HEK293 (cell line): ENCODE measurements at regions not wholly inside any gene's neighbourhood (a gene's known extent, or its start where the extent isn't known, plus 50 kb on each side); places are given as distances from the start of the nearest gene placed in this dataset.
"Not testable (repeated sequence)": the region's sequence is repeated elsewhere in the genome, so short reads cannot be mapped to it uniquely, and the experiment has no call there.

ENCODE experiments used
- CTCF ChIA-PET: fragments of 350-600 bp; formaldehyde crosslinking; extraction: SDS; loops from one replicate; lab custom pipeline; 2021; ENCODE audit warnings: antibody characterized with exemption; lab: Yijun Ruan, JAX
- POLR2A ChIA-PET: fragments of 300-600 bp; formaldehyde crosslinking; extraction: SDS; loops from one replicate; lab custom pipeline; 2020; ENCODE audit warnings: antibody characterized with exemption, inconsistent platforms; lab: Yijun Ruan, JAX
- H3K27ac ChIP-seq: fragments of 200-500 bp; sonication (Bioruptor generic); 2 replicates; pipeline ENCODE4 v1.5.1; 2014; ENCODE audit warnings: low read depth, low read length, control low read depth, inconsistent platforms; ENCODE audit errors: extremely low read depth
- H3K36me3 ChIP-seq, 2 experiments: fragments of 200-500 bp in 1 of 2; sonication (Bioruptor generic) in 1 of 2; 1 replicate in 1 of 2; 2 replicates in 1 of 2; pipeline ENCODE4 v1.5.1; 2014 to 2017; ENCODE audit warnings: inconsistent platforms in 2 of 2, low read length in 2 of 2; ENCODE audit not compliant: control insufficient read depth in 2 of 2, insufficient read depth in 1 of 2
- H3K4me1 ChIP-seq: fragments of 200-500 bp; sonication (Bioruptor generic); 2 replicates; pipeline ENCODE4 v1.5.1; 2014; ENCODE audit warnings: mild to moderate bottlenecking, low read length, inconsistent platforms; ENCODE audit not compliant: control insufficient read depth, insufficient read depth
- H3K4me3 ChIP-seq: 2 replicates; pipeline ENCODE4 v1.5.1; 2011; ENCODE audit warnings: low read depth, mild to moderate bottlenecking, control low read depth, low read length, moderate library complexity
- H3K9me3 ChIP-seq: fragments of 200-500 bp; sonication (Bioruptor generic); 2 replicates; pipeline ENCODE4 v1.5.1; 2014; ENCODE audit warnings: low read depth, low read length, inconsistent platforms; ENCODE audit not compliant: control insufficient read depth, insufficient read depth
- HOXC10 ChIP-seq: sonication (generic); formaldehyde crosslinking; IDR thresholded peaks from 2 replicates; pipeline ENCODE4 v1.8.1; 2023; ENCODE audit warnings: mild to moderate bottlenecking, missing genetic modification reagents
- SETDB1 ChIP-seq: IDR thresholded peaks from one replicate; pipeline ENCODE4 v1.6.1; 2017; ENCODE audit warnings: mild to moderate bottlenecking, low read length, moderate library complexity, mixed read lengths; ENCODE audit not compliant: insufficient read length
- TRIM28 ChIP-seq: IDR thresholded peaks from 2 replicates; pipeline ENCODE4 v1.6.1; 2011; ENCODE audit warnings: low read length, control low read depth, borderline replicate concordance
- ZBTB17 ChIP-seq: fragments of 450-650 bp; formaldehyde crosslinking; IDR thresholded peaks from 2 replicates; pipeline ENCODE4 v1.5.1; 2016; ENCODE audit warnings: missing biosample characterization, missing genetic modification characterization
- ZIC2 ChIP-seq: fragments of 450-650 bp; formaldehyde crosslinking; IDR thresholded peaks from 2 replicates; pipeline ENCODE4 v1.5.1; 2016; ENCODE audit warnings: missing biosample characterization, missing genetic modification characterization
- ZNF10 ChIP-seq: fragments of 450-650 bp; formaldehyde crosslinking; IDR thresholded peaks from 2 replicates; pipeline ENCODE4 v1.5.1; 2017; ENCODE audit warnings: missing biosample characterization, missing genetic modification characterization
- ZNF112 ChIP-seq: fragments of 450-650 bp; formaldehyde crosslinking; IDR thresholded peaks from 2 replicates; pipeline ENCODE4 v1.5.0; 2017; ENCODE audit warnings: missing biosample characterization, missing genetic modification characterization
- ZNF214 ChIP-seq: fragments of 450-650 bp; formaldehyde crosslinking; IDR thresholded peaks from 2 replicates; pipeline ENCODE4 v1.5.1; 2017; ENCODE audit warnings: missing biosample characterization, mild to moderate bottlenecking, missing genetic modification characterization, borderline replicate concordance
- ZNF24 ChIP-seq: fragments of 450-650 bp; formaldehyde crosslinking; IDR thresholded peaks from 2 replicates; pipeline ENCODE4 v1.5.1; 2016; ENCODE audit warnings: missing biosample characterization, missing genetic modification characterization
- ZNF248 ChIP-seq: fragments of 450-650 bp; formaldehyde crosslinking; IDR thresholded peaks from 2 replicates; pipeline ENCODE4 v1.5.1; 2017; ENCODE audit warnings: missing biosample characterization, missing genetic modification characterization
- ZNF529 ChIP-seq: fragments of 450-650 bp; formaldehyde crosslinking; IDR thresholded peaks from 2 replicates; pipeline ENCODE4 v1.5.1; 2017; ENCODE audit warnings: missing genetic modification characterization, missing biosample characterization; ENCODE audit not compliant: insufficient replicate concordance
- ZNF621 ChIP-seq: fragments of 450-650 bp; formaldehyde crosslinking; IDR thresholded peaks from 2 replicates; pipeline ENCODE4 v1.5.1; 2017; ENCODE audit warnings: missing biosample characterization, missing genetic modification characterization
- ZNF626 ChIP-seq: fragments of 450-650 bp; sonication (Bioruptor Pico); formaldehyde crosslinking; IDR thresholded peaks from 2 replicates; pipeline ENCODE4 v1.5.1; 2018; ENCODE audit warnings: missing biosample characterization, missing genetic modification characterization, inconsistent platforms
- ZNF660 ChIP-seq: fragments of 450-650 bp; IDR thresholded peaks from 2 replicates; pipeline ENCODE4 v1.5.1; 2018; ENCODE audit warnings: missing biosample characterization, mild to moderate bottlenecking, missing genetic modification characterization
- ZNF677 ChIP-seq: fragments of 450-650 bp; IDR thresholded peaks from 2 replicates; pipeline ENCODE4 v1.5.0; 2018; ENCODE audit warnings: missing biosample characterization, mild to moderate bottlenecking, missing genetic modification characterization, moderate library complexity
- ZNF768 ChIP-seq: fragments of 450-650 bp; formaldehyde crosslinking; IDR thresholded peaks from 2 replicates; pipeline ENCODE4 v1.5.1; 2018; ENCODE audit warnings: missing biosample characterization, mild to moderate bottlenecking, missing genetic modification characterization
- ZNF792 ChIP-seq: fragments of 450-650 bp; formaldehyde crosslinking; IDR thresholded peaks from 2 replicates; pipeline ENCODE4 v1.5.1; 2016; ENCODE audit warnings: missing biosample characterization, missing genetic modification characterization
- TF ChIP-seq, protein P1 (sequence below): fragments of 450-650 bp; formaldehyde crosslinking; IDR thresholded peaks from 2 replicates; pipeline ENCODE4 v1.5.1; 2016; ENCODE audit warnings: missing biosample characterization, missing genetic modification characterization

DNA sequence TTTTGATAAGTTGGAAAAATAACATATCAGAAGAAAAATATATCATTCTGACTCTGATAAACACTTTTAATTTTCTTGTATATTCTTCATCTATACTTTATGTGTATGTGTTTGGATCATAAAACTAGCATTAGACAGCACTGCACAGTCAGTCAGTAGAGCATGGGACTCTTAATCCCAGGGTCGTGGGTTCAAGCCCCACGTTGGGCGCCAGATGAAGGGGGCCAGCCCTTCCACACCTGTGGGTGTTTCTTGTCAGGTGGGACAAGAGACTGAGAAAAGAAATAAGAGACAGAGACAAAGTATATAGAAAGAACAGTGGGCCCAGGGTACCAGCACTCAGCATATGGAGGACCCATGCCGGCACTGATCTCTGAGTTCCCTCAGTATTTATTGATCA lies 546.0 kb upstream of the NR2F2 start:
- no peaks in the 10 kb centered on the region for H3K9me3 ChIP-seq
- no peak overlapping the region for H3K4me3 ChIP-seq
- TF ChIP-seq TRIM28 (peak; percentile 44; the same call in 1 of the 2 replicates), SETDB1 (peak; percentile 87), ZNF626 (0 out of 2 replicates have a peak, but pooled peaks have one; percentile 31), ZNF677 (tag by site-specific recombination) (no peak)
- TF ChIP-seq, protein P1, sequence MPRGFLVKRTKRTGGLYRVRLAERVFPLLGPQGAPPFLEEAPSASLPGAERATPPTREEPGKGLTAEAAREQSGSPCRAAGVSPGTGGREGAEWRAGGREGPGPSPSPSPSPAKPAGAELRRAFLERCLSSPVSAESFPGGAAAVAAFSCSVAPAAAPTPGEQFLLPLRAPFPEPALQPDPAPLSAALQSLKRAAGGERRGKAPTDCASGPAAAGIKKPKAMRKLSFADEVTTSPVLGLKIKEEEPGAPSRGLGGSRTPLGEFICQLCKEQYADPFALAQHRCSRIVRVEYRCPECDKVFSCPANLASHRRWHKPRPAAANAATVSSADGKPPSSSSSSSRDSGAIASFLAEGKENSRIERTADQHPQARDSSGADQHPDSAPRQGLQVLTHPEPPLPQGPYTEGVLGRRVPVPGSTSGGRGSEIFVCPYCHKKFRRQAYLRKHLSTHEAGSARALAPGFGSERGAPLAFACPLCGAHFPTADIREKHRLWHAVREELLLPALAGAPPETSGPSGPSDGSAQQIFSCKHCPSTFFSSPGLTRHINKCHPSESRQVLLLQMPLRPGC (tag by site-specific recombination) = no peak
- H3K27ac ChIP-seq = no peak overlapping the region
- CTCF ChIA-PET = interaction anchor here (0.7 kb wide), 1 partner anchor 1448 kb away, joined by 3 read pairs; no protein-coding TSS in a partner anchor
- H3K36me3 ChIP-seq = no peaks in the 10 kb centered on the region
- POLR2A ChIA-PET = no interaction called here
- H3K4me1 ChIP-seq = no peaks in the 10 kb centered on the region

DNA sequence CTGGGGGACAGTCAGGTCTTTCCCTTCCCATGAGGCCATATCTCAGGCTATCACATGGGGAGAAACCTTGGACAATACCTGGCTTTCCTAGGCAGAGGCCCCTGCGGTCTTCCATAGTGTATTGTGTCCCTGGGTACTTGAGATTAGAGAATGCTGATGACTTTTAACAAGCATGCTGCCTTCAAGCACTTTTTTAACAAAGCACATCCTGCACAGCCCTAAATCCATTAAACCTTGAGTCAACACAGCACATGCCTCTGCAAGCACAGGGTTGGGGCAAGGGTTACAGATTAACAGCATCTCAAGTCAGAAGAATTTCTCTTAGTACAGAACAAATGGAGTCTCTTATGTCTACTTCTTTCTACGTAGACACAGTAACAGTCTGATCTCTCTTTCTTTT lies 545.2 kb upstream of the NR2F2 start:
- H3K27ac ChIP-seq, POLR2A ChIA-PET, H3K4me1 ChIP-seq, H3K36me3 ChIP-seq, CTCF ChIA-PET, H3K4me3 ChIP-seq, H3K9me3 ChIP-seq: not testable (repeated sequence)

DNA sequence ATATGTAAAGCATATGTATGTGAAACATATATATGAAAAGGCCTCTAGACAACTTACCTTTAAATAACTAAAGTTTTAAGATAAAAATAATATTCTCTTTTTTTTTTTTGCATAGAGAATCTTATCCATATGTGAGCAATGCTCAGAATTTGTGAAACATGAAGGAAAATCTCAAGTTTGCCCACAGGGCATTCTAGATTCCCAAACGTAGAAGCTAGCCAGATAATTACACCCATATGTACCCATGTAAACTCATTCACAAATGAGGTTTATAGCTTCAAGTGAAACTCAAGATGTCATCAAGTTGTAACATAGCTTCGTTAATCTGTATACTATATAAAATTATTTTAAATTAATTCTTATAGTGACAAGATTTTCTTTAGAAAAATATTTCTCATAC lies 537.3 kb upstream of the NR2F2 start:
- H3K36me3 ChIP-seq = no peaks in the 10 kb centered on the region
- H3K27ac ChIP-seq = no peak overlapping the region
- H3K9me3 ChIP-seq = no peaks in the 10 kb centered on the region
- TF ChIP-seq ZNF621 (no peak), HOXC10 (CRISPR knock-in tag) (no peak), ZBTB17 (tag by site-specific recombination) (no peak), ZNF112 (tag by site-specific recombination) (no peak), ZNF768 (tag by site-specific recombination) (no peak)
- TF ChIP-seq, all 188 proteins: peak for 0
- CTCF ChIA-PET = interaction anchor here (0.7 kb wide), 2 partner anchors 16 to 546 kb away, joined by 3 read pairs; no protein-coding TSS in a partner anchor
- no peak overlapping the region for H3K4me3 ChIP-seq
- H3K4me1 ChIP-seq = no peaks in the 10 kb centered on the region
- POLR2A ChIA-PET = no interaction called here

DNA sequence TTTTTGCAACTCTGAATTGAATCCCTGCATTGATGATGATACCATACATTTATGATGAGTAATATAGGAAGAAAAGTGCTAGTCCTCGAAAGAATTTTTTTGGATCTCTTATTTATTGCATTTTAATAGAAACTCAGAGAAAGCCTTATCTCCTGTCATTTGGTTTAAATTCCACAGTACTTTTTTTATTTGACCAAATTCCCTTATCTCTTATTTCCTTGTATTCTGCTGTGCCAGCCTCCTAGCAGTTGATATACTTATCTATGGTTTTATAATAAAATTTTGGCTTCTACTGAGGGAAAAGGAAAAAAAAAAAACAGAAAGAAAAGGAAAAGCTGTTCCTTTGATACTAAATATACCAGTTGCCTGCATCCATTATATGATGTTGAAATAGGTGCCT lies 535.1 kb upstream of the NR2F2 start:
- no peak overlapping the region for H3K27ac ChIP-seq
- ChIA-PET CTCF (interaction anchor here (0.6 to 0.7 kb wide), 2 partner anchors 137 to 532 kb away, joined by 5 to 11 read pairs; no protein-coding TSS in a partner anchor), POLR2A (no interaction called here)
- 0 out of 2 replicates have a peak, but pooled peaks cover 2% of the 10 kb centered on the region for H3K4me1 ChIP-seq
- no peaks in the 10 kb centered on the region for H3K36me3 ChIP-seq
- H3K9me3 ChIP-seq = no peaks in the 10 kb centered on the region
- H3K4me3 ChIP-seq = no peak overlapping the region
- TF ChIP-seq ZNF10 (tag by site-specific recombination) (no peak), ZNF792 (tag by site-specific recombination) (no peak), ZIC2 (tag by site-specific recombination) (no peak), ZNF248 (tag by site-specific recombination) (no peak), ZNF529 (no peak), ZNF24 (tag by site-specific recombination) (no peak), ZNF660 (tag by site-specific recombination) (no peak), ZNF214 (tag by site-specific recombination) (no peak)
